HepG2 (cell line): ENCODE measurements at regions not wholly inside any gene's neighbourhood (a gene's known extent, or its start where the extent isn't known, plus 50 kb on each side); places are given as distances from the start of the nearest gene placed in this dataset.

Experiments used
- ATF4 ChIP-seq, 2 experiments: fragments of 450-650 bp in 1 of 2; sonication (generic) in 1 of 2; formaldehyde crosslinking; IDR thresholded peaks; 2 replicates each; pipeline versions ENCODE4 v1.5.0 to v1.8.0; 2020 to 2022; ENCODE audit warnings: mild to moderate bottlenecking in 1 of 2, missing genetic modification reagents in 1 of 2
- BORCS8-MEF2B ChIP-seq: sonication (generic); formaldehyde crosslinking; IDR thresholded peaks from 2 replicates; pipeline ENCODE4 v1.8.0; 2022; ENCODE audit warnings: mild to moderate bottlenecking, missing genetic modification reagents
- CEBPB ChIP-seq: IDR thresholded peaks from 2 replicates; pipeline ENCODE4 v1.6.1; 2011; ENCODE audit warnings: low read depth, low read length, improper control_type of control experiment, borderline replicate concordance
- HNF1B ChIP-seq: sonication (generic); formaldehyde crosslinking; IDR thresholded peaks from 2 replicates; pipeline ENCODE4 v1.5.1; 2020; ENCODE audit warnings: mild to moderate bottlenecking, moderate library complexity, missing genetic modification reagents
- HOXA3 ChIP-seq: sonication (generic); formaldehyde crosslinking; IDR thresholded peaks from 2 replicates; pipeline ENCODE4 v1.5.0; 2020; ENCODE audit warnings: missing genetic modification reagents
- NCOA2 ChIP-seq: sonication (generic); formaldehyde crosslinking; IDR thresholded peaks from 2 replicates; pipeline ENCODE4 v1.8.0; 2022; ENCODE audit warnings: inconsistent platforms
- PHF20 ChIP-seq: sonication (generic); formaldehyde crosslinking; IDR thresholded peaks from 2 replicates; pipeline ENCODE4 v1.5.0; 2020; ENCODE audit warnings: mild to moderate bottlenecking, missing genetic modification reagents
- PHF21A ChIP-seq: sonication (generic); formaldehyde crosslinking; IDR thresholded peaks from 2 replicates; pipeline ENCODE4 v1.5.0; 2020; ENCODE audit warnings: mild to moderate bottlenecking, missing genetic modification reagents
- PITX1 ChIP-seq: sonication (generic); formaldehyde crosslinking; IDR thresholded peaks from 2 replicates; pipeline ENCODE4 v1.5.1; 2020; ENCODE audit warnings: mild to moderate bottlenecking, missing genetic modification reagents
- REPIN1 ChIP-seq: sonication (generic); formaldehyde crosslinking; IDR thresholded peaks from 2 replicates; pipeline ENCODE4 v1.8.0; 2022; ENCODE audit warnings: missing genetic modification reagents, low read depth, mild to moderate bottlenecking, borderline replicate concordance
- STAG1 ChIP-seq: sonication (generic); formaldehyde crosslinking; IDR thresholded peaks from 2 replicates; pipeline ENCODE4 v1.4.0; 2020; ENCODE audit warnings: missing genetic modification reagents
- TRIM22 ChIP-seq: fragments of 450-650 bp; IDR thresholded peaks from 2 replicates; pipeline ENCODE4 v1.6.1; 2017
- ZNF280B ChIP-seq: sonication (generic); formaldehyde crosslinking; IDR thresholded peaks from 2 replicates; pipeline ENCODE4 v1.5.0; 2020; ENCODE audit warnings: missing genetic modification reagents, mild to moderate bottlenecking, borderline replicate concordance
- ZNF503 ChIP-seq: sonication (generic); formaldehyde crosslinking; IDR thresholded peaks from 2 replicates; pipeline ENCODE4 v1.4.0; 2020; ENCODE audit warnings: missing genetic modification reagents
- ZNF580 ChIP-seq: IDR thresholded peaks from 2 replicates; pipeline ENCODE4 v1.6.1; 2016; ENCODE audit warnings: low read depth, borderline replicate concordance
- ZNF674 ChIP-seq: sonication (generic); formaldehyde crosslinking; IDR thresholded peaks from 2 replicates; pipeline ENCODE4 v1.5.0; 2020; ENCODE audit warnings: low read depth, mild to moderate bottlenecking, missing genetic modification reagents

- TF ChIP-seq HOXA3 (CRISPR knock-in tag) (peak; percentile 50; the same call in 1 of the 2 replicates), PHF21A (peak; percentile 82), BORCS8-MEF2B (CRISPR knock-in tag) (0 out of 2 replicates have a peak, but pooled peaks have one; percentile 34), ZNF674 (no peak), TRIM22 (no peak), PHF20 (CRISPR knock-in tag) (0 out of 2 replicates have a peak, but pooled peaks have one; percentile 34), REPIN1 (CRISPR knock-in tag) (peak; percentile 83; the same call in 1 of the 2 replicates), ZNF580 (CRISPR knock-in tag) (peak; percentile 65; the same call in 1 of the 2 replicates), HNF1B (CRISPR knock-in tag) (peak; percentile 60; the same call in 1 of the 2 replicates), PITX1 (CRISPR knock-in tag) (peak; percentile 98), CEBPB (no peak), STAG1 (CRISPR knock-in tag) (peak; percentile 75), ZNF503 (CRISPR knock-in tag) (peak; percentile 27; the same call in 1 of the 2 replicates), NCOA2 (peak; percentile 72), ZNF280B (peak; percentile 73; the same call in 1 of the 2 replicates), ATF4 (CRISPR knock-in tag; IDR thresholded peaks at IDR 0.05) (0 out of 4 replicates have a peak, but pooled peaks of 1 of the 2 experiments have one; percentile 21)
Measured at GRCh38 chr11:8794677-8795103, 112.1 kb downstream of the RPL27A start (continued).
